ENCODE measurements at regions not wholly inside any gene's neighbourhood (a gene's known extent, or its start where the extent isn't known, plus 50 kb on each side); places are given as distances from the start of the nearest gene placed in this dataset.

DNA sequence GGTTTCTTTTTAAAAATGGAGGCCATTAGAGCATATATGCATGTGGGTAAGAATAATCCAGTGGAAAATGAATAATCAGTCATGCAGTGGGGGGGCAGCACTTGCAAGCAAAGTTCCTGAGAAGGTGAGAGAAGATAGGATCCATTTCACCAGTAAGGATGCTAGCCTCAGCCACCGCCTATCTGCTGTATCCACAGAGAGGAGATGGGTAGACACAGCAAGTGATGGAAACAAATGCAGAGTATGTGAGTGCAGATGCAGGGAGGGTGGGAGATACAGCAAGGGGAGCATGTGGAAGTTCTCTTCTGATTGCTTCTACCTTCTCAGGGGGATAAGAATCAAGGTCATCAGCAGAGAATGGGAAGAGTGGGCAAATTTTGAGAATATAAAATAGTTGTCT is 171.4 kb upstream of the PDE1C start:
- TF ChIP-seq SMC3 (IDR thresholded peaks at IDR 0.05; ENCODE audit: low read depth, low read length): no peak
- TF ChIP-seq JUND (IDR thresholded peaks at IDR 0.05): no peak
- no peak for TF ChIP-seq TEAD4 (IDR thresholded peaks at IDR 0.05; ENCODE audit: borderline replicate concordance, insufficient read depth)
- TF ChIP-seq MXI1 (IDR thresholded peaks at IDR 0.05; ENCODE audit: low read depth, low read length): no peak
- no peak for TF ChIP-seq SIN3A (IDR thresholded peaks at IDR 0.05; ENCODE audit: borderline replicate concordance, low read depth, low read length)
- no peak for TF ChIP-seq FOXM1 (IDR thresholded peaks at IDR 0.05; ENCODE audit: low read depth)
- DNase-seq: no peak
- Histone ChIP-seq H3K27me3 (ENCODE audit: insufficient read depth) (no peaks in the 10 kb centered on the region; the same call in 1 of the 2 replicates), H3K9me2 (no peaks in the 10 kb centered on the region), H3K4me1 (ENCODE audit: control insufficient read depth in 1 of 2, insufficient read depth in 2 of 2, low read depth in 1 of 2, low read length in 1 of 2) (no peaks in the 10 kb centered on the region), H3K4me3 (ENCODE audit: low read depth in 2 of 2, low read length in 1 of 2) (no peak overlapping the region), H2AFZ (ENCODE audit: low read depth) (no peak overlapping the region), H3K9ac (no peak overlapping the region), H3K4me2 (no peak overlapping the region), H3K79me2 (ENCODE audit: insufficient read depth) (no peaks in the 10 kb centered on the region), H3K9me3 (no peaks in the 10 kb centered on the region), H3K36me3 (replicated peaks in 1 of 2; ENCODE audit: control insufficient read depth in 1 of 2, insufficient read depth in 2 of 2, low read length in 1 of 2) (no peaks in the 10 kb centered on the region), H4K20me1 (ENCODE audit: insufficient read depth) (no peaks in the 10 kb centered on the region), H3F3A (replicated peaks; ENCODE audit: insufficient read depth) (no peaks in the 10 kb centered on the region), H3K27ac (ENCODE audit: low read depth in 2 of 2, low read length in 1 of 2) (no peak overlapping the region)
- WGBS (ENCODE audit: low lambda C conversion rate): 14% methylated on average over 1 of the region's 1 CpG
- CTCF ChIA-PET: interaction anchor here (0.6 kb wide), 1 partner anchor 31 kb away, joined by 3 read pairs; no protein-coding TSS in a partner anchor
- POLR2A ChIA-PET: no interaction called here

DNA sequence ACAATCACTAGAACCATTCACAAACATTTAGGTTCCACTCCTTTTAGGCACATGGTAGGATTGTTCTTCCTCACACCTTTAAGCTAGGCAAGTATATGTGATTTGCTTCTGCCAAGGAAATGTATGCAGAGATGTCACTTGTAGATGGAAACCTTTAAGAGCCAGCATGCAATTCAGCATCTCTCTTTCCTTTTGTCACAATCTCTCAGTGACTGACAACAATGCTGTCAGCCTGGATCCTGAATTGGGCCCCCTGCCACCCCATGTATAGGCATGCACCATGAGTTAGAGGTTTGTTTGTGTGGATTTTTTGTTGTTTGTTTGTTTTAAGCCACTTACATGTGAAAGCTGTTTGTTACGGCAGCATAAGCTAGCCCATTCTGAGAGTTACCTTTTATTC is 169.6 kb upstream of the PDE1C start:
- TF ChIP-seq EZH2phosphoT487 (IDR thresholded peaks at IDR 0.05; ENCODE audit: borderline replicate concordance, low read depth): no peak
- TF ChIP-seq RXRA (IDR thresholded peaks at IDR 0.05; ENCODE audit: borderline replicate concordance, low read depth): no peak
- TF ChIP-seq MEF2A (IDR thresholded peaks at IDR 0.05; ENCODE audit: borderline replicate concordance, low read depth): no peak
- TF ChIP-seq RCOR1 (IDR thresholded peaks at IDR 0.05; ENCODE audit: low read length): no peak
- TF ChIP-seq EP300 (IDR thresholded peaks at IDR 0.05; ENCODE audit: borderline replicate concordance in 1 of 2, low read depth in 1 of 2, low read length in 1 of 2): no peak
- TF ChIP-seq RAD21 (IDR thresholded peaks at IDR 0.05; ENCODE audit: low read length): no peak
- TF ChIP-seq TCF12 (IDR thresholded peaks at IDR 0.05): no peak
- TF ChIP-seq RFX5 (IDR thresholded peaks at IDR 0.05; ENCODE audit: low read length): no peak
- no peak for TF ChIP-seq FOSL2 (IDR thresholded peaks at IDR 0.05; ENCODE audit: borderline replicate concordance, low read depth)
- no peak for TF ChIP-seq POLR2AphosphoS5 (IDR thresholded peaks at IDR 0.05; ENCODE audit: low read depth, low read length)
- no peak overlapping the region for H3K4me2 ChIP-seq
- no peak for DNase-seq
- ChIA-PET POLR2A (no interaction called here), CTCF (interaction anchor here (0.6 to 1.7 kb wide), 3 partner anchors 14 to 288 kb away, joined by 4 to 11 read pairs (median 6); no protein-coding TSS in a partner anchor)
- no peaks in the 10 kb centered on the region for H4K20me1 ChIP-seq (ENCODE audit: insufficient read depth)
- no peak overlapping the region for H3K4me3 ChIP-seq (ENCODE audit: low read depth in 2 of 2, low read length in 1 of 2)
- H3K9ac ChIP-seq: no peak overlapping the region
- H2AFZ ChIP-seq (ENCODE audit: low read depth): no peak overlapping the region
- H3K9me2 ChIP-seq: no peaks in the 10 kb centered on the region
- H3K9me3 ChIP-seq: no peaks in the 10 kb centered on the region
- H3F3A ChIP-seq (replicated peaks; ENCODE audit: insufficient read depth): no peaks in the 10 kb centered on the region
- no peaks in the 10 kb centered on the region for H3K36me3 ChIP-seq (replicated peaks in 1 of 2; ENCODE audit: control insufficient read depth in 1 of 2, insufficient read depth in 2 of 2, low read length in 1 of 2)
- 7% methylated on average over 1 of the region's 1 CpG for WGBS (ENCODE audit: low lambda C conversion rate)
- no peak overlapping the region for H3K27ac ChIP-seq (ENCODE audit: low read depth in 2 of 2, low read length in 1 of 2)
- no peaks in the 10 kb centered on the region for H3K79me2 ChIP-seq (ENCODE audit: insufficient read depth)
- no peaks in the 10 kb centered on the region for H3K4me1 ChIP-seq (ENCODE audit: control insufficient read depth in 1 of 2, insufficient read depth in 2 of 2, low read depth in 1 of 2, low read length in 1 of 2)
- H3K27me3 ChIP-seq (ENCODE audit: insufficient read depth): no peaks in the 10 kb centered on the region; the same call in 1 of the 2 replicates

All from SK-N-SH (cell line).